Gastroesophageal sphincter (tissue), 3 donors: ENCODE measurements at regions not wholly inside any gene's neighbourhood (a gene's known extent, or its start where the extent isn't known, plus 50 kb on each side); places are given as distances from the start of the nearest gene placed in this dataset.

Experiments used
- POLR2A ChIP-seq, 2 donors: fragments of 450-650 bp; IDR thresholded peaks; one replicate each; pipeline ENCODE4 v1.6.1; 2017; ENCODE audit warnings: antibody characterized with exemption in 2 of 2, mild to moderate bottlenecking in 2 of 2, moderate library complexity in 1 of 2
- TF ChIP-seq, protein P1 (sequence below), 4 experiments: fragments of 200-600 bp in 2 of 4; fragments of 450-650 bp in 2 of 4; sonication (generic) in 1 of 4; IDR thresholded peaks; one replicate each; pipeline ENCODE4 v1.5.1; 2017 to 2019; ENCODE audit warnings: antibody characterized with exemption in 4 of 4, mild to moderate bottlenecking in 2 of 4, moderate library complexity in 2 of 4

DNA sequence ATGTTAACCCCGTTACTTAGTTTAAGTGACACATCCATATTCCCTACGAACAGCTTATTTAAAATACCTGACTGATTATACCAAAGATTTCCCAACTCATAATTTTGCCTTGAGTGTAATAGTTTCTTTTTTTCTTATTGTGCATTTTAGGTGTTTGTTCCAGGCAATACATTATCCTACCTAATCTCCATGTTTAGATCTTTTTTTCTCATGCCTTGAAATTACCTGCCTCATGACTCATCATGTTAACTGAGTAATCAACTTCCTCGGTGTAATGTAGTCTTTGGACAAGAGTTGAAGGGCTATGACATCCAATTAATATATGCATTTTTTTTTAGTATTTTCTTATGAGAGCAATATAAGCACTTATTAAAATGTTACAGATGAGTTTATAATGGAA lies 228.7 kb upstream of the ANKRD50 start:
- TF ChIP-seq POLR2A (IDR thresholded peaks at IDR 0.05), result no peak
- TF ChIP-seq, protein P1, sequence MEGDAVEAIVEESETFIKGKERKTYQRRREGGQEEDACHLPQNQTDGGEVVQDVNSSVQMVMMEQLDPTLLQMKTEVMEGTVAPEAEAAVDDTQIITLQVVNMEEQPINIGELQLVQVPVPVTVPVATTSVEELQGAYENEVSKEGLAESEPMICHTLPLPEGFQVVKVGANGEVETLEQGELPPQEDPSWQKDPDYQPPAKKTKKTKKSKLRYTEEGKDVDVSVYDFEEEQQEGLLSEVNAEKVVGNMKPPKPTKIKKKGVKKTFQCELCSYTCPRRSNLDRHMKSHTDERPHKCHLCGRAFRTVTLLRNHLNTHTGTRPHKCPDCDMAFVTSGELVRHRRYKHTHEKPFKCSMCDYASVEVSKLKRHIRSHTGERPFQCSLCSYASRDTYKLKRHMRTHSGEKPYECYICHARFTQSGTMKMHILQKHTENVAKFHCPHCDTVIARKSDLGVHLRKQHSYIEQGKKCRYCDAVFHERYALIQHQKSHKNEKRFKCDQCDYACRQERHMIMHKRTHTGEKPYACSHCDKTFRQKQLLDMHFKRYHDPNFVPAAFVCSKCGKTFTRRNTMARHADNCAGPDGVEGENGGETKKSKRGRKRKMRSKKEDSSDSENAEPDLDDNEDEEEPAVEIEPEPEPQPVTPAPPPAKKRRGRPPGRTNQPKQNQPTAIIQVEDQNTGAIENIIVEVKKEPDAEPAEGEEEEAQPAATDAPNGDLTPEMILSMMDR (IDR thresholded peaks at IDR 0.05), result no peak
